ENCODE measurements at regions not wholly inside any gene's neighbourhood (a gene's known extent, or its start where the extent isn't known, plus 50 kb on each side); places are given as distances from the start of the nearest gene placed in this dataset.
"Not testable (repeated sequence)": the region's sequence is repeated elsewhere in the genome, so short reads cannot be mapped to it uniquely, and the experiment has no call there.

DNA sequence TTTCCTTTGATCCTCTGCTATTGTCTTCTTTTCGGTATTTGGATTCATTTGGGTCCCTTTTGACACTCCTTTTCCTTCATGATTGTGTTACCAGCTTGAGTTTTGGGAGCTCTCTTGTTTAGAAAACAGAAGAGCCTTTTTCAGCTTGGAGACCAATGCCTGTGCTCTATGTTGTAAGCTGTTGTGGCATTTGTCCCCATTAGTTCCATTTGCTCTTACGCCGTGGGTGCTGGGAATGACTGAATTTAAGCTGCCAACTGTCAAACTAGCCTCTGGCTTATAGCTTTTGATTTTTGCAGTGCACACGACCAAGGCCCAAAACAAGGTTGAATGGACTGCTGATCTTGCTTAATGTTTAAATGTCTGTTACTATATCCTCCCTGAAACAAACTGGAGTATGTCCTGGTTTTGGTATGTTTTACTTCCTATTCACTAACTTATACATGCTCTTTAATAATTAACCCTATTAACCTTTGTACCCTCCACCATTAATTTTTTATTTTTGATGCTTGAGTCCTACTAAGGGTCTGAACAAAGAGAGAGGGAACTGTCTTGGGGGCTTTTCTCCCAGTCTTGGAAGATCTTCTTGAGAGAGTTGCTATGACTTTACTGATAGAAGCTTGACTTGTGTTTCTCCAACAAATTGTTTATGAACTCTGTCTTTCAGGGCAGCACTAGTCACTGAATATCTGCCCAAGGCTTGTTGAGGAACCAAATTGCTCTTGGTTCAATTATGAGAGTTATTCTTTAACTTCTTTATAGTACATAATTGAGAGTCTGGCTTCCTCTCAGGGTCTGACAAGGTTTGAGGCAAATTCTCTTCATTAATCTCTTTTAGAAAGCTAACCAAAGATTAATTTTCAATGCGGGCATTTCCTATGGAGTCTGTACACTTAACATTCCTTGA, 100.3 kb upstream of the SIRPG start:
- DNase-seq (ENCODE audit: low read depth in 3 of 3, low spot score in 1 of 3) = no peak

DNA sequence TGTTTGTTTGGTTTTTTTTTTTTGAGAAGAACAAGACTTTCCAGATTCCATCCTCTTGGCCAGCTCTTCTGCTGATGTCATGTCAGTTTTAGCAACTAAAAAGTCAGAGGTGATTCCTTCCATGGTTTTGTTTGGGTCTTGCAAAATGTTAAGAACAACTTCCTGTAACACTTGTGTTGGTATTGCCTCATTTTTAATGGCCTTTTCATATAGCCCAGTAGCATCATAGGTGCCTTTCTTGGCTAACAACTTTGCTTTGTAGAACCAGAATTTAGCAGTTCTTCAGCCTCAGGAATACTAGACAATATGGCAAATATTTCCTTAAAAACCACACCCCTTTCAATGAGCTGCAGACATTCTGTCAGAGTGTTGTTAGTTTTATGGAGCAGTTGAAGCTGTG, 99.5 kb upstream of the SIRPG start:
- DNase-seq (ENCODE audit: low read depth in 3 of 3, low spot score in 1 of 3) = no peak

DNA sequence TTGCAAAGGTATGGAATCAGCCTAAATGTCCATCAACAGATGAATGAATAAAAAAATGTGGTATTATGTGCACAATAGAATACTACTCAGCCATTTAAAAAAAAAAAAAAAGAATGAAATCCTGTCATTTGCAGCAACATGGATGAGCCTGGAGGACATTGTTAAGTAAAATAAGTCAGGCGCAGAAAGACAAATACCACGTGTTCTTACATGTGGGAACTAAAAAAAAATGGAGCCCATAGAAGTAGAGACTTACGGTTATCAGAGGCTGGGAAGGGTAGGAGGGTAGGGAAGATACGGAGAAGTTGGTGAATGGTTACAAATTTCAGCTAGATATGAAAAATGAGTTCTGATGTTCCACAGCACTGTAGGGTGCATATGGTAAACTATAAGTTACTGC, 97.2 kb upstream of the SIRPG start:
- DNase-seq (ENCODE audit: low read depth in 3 of 3, low spot score in 1 of 3) = no peak

DNA sequence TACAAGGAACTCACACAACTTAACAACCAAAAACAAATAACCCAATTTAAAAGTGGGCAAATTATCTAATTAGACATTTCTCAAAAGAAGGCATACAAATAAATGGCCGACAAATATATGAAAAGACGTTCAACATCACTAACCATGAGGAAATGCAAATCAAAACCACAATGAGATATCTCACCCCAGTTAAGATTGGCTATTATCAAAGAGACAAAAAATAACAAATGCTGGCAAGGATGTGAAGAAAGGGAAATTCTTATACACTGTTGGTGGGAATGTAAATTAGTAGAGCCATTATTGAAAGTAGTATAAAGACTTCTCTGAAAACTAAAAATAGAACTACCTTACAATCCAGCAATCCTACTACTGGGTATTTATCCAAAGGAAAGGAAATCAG, 96.7 kb upstream of the SIRPG start:
- no peak for DNase-seq (ENCODE audit: low read depth in 3 of 3, low spot score in 1 of 3)

DNA sequence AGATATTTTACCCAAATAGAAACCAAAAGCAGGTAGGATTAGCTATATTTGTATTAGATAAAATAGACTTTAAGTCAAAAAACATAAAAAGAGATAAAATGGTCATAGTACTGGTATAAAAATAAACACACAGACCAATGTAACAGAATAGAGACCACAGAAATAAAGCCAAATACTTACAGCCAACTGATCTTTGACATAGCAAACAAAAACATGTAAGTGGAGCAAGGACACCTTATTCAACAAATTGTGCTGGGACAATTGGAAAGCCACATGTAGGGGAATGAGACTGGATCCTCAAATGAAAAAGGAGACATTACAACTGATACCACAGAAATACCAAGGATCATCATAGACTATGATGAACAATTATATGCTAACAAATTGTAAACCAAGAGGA, 94.5 kb upstream of the SIRPG start:
- DNase-seq (ENCODE audit: low read depth in 3 of 3, low spot score in 1 of 3) = no peak

DNA sequence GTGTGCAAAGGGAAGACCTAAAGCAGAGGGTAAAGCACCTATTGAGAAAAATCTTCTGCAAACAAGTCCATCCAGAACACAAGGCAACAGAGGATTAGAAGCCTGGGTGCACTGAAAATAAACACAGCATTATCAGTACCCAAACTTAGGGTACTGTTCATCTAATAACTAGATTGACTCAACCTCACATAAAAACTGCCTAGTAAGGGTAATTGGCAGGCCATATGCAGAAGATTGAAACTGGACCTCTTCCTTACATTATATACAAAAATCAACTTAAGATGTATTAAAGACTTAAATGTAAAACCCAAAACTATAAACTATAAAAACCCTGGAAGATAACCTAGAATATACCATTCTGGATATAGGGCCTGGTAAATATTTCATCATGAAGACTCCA, 91.2 kb upstream of the SIRPG start:
- DNase-seq (ENCODE audit: low read depth in 3 of 3, low spot score in 1 of 3) = no peak

DNA sequence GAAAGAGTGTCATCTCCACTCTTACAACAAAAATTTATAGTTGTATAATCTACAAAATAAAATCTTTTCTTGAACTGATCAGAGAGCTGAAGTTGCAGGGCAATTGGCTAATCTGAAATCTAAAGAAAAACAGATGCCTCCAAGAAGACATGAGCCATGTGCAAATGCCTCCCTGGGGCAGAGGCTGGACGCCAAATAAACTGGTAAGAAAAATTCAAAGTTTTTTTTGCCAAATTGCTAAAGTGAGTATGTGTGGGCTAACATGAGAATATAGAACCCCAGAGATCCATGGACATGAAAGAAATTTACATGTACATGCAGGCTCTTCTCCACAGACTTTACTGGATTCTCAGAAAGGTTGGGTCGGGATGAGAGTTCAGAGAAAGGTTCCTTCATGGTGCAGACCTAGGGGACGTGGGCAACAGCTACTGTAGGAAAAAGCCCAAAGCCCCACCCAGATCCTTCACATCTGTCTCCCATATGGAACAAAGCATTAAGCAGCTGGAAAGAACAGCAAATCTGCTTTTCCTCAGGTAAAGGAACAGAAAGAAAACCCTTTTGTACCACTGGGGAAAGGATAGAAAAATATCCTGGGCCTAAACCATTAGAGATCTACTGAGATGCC, 90.5 kb upstream of the SIRPG start:
- DNase-seq (ENCODE audit: low read depth in 3 of 3, low spot score in 1 of 3) = no peak

DNA sequence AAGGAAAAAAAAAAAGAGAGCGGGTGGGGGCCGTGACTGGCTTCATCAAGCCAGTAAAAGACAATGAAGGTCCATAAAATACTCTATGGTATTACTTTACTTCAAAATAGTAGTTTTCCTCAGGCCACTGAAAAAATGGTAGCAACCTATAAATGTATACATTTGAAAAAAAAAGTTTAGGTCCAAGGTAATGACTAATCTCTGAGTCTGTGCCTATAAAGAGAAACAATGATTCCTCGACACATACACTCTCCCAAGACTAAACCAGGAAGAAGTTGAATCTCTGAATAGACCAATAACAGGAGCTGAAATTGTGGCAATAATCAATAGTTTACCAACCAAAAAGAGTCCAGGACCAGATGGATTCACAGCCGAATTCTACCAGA, 84.5 kb upstream of the SIRPG start:
- not testable (repeated sequence) for DNase-seq (ENCODE audit: low read depth in 3 of 3, low spot score in 1 of 3)

DNA sequence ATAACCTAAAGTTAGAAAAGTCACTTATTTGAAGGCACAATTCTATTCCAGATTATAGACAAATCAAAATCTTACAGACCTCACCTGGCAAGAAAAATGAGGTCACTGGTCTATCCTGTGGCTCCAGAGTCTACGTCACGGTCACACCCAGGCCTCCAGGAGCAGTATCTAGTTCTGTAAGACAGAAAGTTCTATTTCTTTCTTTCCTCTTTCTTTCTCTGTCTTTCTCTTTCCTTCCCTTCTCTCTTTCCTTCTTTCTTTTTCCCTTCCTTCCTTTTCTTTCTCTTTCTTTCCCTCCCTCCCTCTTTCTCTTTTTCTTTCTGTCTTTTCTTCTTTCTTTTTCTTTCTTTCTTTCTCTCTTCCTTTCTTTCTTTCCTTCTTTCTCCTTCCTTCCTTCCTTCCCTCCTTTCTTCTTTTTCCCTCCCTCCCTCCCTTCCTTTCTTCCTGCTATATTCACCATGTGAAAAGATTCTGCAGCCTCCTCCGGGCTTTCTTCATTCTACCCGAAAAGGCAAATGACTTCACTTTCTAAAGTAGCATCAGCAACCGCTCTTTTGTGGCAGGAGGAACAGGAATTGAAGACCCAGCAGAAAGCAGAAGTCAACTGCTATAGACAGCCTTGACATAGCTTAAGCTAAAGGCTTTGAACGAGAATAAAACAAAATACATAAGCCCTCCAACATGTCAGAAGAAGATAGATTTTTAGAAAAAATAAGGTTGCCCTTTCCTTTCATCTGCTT, 83.9 kb upstream of the SIRPG start:
- DNase-seq (ENCODE audit: low read depth in 3 of 3, low spot score in 1 of 3) = no peak

DNA sequence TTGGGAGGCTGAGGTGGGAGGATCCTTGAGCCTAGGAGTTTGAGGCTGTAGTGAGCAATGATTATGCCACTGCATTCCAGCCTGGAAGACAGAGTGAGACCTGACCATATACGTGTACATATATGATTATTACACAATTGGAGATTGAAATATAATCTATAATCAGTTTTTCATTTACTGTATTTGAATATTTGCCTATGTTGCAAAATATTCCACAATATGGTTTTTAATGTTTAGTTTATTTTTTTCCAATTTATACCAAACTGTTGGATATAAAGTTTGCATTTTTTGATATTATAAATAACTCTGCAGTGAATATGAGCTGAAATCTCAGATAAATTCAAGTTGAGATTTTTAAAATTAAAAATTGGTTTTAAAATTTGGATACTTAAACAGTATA, 79.6 kb upstream of the SIRPG start:
- DNase-seq (ENCODE audit: low read depth in 3 of 3, low spot score in 1 of 3) = no peak

DNA sequence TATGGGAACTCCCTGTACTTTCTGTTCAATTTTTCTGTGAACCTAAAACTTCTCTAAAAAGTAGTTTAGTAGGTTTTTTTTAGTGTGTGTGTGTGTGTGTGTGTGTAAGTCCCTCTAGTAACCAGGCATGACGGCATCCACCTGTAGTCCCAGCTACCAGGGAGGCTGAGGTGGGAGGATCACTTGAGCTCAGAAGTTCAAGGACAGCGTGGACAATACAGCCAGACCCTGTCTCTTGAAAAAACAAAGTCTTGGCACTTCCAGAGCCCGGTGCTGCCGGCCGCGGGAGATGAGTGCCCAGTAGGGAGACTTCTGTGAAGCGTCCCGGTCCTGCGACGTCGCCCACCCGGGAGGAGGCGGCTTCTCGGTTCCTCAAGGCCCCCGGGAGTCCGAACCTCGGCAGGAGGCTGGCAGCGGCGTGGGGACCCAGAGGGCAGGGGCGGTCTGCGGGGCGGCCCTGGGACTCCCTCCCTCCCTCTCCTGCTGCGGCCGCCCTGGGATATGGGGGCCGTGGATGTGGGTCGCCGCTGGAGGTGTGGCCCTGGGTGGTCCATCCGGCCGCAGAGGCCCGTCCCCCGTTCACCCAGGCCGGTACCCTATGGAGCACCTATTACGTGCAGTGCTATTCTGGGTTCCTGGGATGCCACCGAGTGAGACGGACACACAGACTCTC, 78.0 kb upstream of the SIRPG start:
- no peak for DNase-seq (ENCODE audit: low read depth in 3 of 3, low spot score in 1 of 3)

DNA sequence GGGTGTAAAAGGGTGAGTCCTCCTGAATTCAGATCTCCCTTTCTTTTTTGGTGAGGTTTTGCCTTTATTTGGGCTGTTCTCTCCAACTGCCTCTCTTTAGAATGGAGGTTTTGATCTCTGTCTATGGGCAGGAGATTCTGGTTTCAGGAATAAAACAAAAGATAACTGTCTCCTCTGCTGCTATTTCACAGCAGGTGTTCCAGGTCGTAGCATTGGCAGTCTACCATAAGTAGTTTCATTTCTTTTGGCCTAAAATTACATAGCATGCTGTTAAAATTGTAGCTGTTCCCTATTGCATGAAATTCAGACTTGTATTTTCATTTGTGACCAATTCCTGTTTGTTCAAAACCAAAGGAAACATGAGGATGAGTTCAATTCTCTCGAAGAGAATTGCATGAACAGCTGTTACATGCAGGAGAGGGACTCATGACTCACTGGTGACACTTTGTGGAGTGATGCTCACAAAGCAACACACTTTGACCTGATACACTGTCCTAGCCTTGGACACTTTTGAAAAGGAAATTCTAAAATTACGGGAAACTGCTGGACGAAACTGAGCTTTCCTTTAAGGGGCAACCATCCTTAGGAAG, 76.8 kb upstream of the SIRPG start:
- no peak for DNase-seq (ENCODE audit: low read depth in 3 of 3, low spot score in 1 of 3)

DNA sequence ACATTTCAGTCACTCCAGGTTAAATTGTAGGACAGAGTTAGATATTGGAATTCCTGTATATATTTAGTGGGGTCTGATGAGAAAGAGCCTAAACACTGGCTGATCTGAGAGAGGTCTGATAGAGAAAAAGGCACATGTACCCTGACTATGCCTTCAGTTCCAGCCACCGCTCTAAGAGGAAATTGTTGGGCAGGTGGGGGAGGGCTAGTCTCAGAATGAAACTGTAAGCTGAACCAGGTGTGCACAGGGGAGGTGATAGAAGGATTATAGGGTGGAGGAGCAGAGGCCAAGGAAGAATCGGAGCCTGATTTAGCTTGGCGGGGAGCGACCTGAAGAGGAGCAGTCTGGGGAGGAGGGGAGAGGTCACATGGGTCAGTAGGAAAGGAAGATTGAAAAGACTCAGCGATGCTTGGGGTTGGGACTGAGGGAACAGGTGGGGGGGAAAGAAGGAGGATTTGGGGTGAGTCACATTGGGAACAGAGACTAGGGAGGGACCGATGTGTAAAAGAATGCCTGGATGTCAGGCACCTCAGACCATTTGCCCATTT, 74.3 kb upstream of the SIRPG start:
- DNase-seq (ENCODE audit: low read depth in 3 of 3, low spot score in 1 of 3) = not testable (repeated sequence)

DNA sequence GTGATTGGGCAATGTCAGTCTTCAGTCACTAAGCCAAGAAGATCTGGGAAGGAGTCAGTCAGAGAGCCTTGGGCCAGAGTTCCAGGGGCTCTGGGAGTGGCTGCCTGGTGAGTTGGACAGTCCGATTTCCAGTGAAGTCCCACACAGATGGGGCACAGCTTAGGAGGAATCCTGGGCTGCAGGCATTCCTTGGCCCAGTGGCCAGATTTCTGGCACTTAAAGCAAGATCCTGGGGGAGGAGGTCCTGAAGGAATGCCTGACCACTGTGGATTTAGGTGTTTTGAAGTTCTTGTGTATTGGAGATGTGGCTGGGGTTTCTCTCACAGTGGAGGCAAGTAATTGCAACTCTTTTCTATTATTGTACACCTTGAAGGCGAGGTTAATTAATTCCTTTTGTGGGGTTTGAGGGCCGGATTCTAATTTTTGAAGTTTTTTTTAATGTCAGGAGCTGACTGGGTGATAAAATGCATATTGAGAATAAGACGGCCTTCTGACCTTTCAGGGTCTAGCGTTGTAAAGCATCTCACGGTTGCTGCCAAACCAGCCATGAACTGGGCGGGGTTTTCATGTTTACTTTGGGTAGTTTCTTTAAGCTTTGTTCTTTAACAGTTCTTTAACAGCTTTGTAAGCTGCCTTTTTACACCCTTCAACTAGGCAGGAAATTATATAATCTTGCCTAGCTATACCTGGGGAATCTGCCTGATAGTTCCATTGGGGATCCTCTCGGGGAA, 73.6 kb upstream of the SIRPG start:
- not testable (repeated sequence) for DNase-seq (ENCODE audit: low read depth in 3 of 3, low spot score in 1 of 3)

DNA sequence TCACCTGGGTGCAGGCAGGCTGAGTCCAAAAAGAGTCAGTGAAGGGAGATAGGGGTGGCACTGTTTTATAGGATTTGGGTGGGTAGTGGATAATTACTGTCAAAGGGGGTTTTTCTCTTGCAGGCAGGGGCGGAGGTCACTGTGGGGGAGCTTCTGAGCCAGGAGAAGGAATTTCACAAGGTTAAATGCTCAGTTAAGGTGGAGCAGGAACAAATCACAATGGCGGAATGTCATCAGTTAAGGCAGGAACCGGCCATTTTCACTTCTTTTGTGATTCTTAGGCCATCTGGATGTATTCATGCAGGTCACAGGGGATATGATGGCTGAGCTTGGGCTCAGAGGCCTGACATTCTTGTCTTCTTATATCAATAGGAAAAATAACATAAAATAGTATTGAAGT, 69.7 kb upstream of the SIRPG start:
- DNase-seq (ENCODE audit: low read depth in 3 of 3, low spot score in 1 of 3) = not testable (repeated sequence)

DNA sequence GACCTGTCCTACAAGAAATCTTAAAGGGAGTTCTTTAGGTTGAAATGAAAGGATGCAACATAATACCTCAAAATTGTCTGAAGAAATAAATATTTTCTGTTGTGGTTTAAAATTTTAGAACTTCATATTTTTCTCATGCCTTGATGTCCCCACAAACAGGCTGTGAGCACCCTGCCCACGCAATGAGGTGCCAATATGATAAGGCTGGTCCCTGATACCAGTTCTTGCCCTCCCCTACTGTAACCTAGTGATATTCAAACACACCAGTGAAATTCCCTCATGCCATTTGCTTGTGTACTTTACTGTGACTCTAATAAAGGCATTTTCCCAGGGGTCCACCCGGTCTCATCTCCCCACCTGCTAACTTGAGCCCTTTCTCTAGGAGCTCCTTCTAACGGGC, 67.3 kb upstream of the SIRPG start:
- no peak for DNase-seq (ENCODE audit: low read depth in 3 of 3, low spot score in 1 of 3)

DNA sequence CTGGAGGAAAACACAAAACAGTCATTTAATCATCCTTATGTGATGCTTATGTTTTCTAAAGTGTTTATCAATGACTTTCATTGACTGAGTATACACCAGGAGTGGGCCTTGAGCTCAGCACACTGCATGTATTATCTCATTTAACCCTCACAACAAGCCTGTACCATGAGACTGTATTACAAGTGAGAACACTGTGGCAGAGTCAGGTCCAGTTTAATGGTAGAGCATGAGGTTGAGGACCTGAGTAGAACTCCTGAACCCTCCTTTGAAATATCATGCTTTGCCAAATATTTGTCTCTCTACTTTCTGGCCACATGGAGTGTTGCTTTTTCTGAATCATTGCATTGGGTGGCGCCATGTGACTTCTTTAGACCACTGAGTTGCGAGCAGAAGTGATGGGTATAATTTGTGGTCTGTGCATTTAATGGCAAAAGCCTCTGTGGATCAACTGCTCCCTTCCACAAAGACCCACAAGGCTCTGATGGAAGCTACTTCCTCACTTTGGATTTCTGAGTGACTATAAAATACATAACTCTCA, 65.0 kb upstream of the SIRPG start:
- DNase-seq (ENCODE audit: low read depth in 3 of 3, low spot score in 1 of 3) = no peak

DNA sequence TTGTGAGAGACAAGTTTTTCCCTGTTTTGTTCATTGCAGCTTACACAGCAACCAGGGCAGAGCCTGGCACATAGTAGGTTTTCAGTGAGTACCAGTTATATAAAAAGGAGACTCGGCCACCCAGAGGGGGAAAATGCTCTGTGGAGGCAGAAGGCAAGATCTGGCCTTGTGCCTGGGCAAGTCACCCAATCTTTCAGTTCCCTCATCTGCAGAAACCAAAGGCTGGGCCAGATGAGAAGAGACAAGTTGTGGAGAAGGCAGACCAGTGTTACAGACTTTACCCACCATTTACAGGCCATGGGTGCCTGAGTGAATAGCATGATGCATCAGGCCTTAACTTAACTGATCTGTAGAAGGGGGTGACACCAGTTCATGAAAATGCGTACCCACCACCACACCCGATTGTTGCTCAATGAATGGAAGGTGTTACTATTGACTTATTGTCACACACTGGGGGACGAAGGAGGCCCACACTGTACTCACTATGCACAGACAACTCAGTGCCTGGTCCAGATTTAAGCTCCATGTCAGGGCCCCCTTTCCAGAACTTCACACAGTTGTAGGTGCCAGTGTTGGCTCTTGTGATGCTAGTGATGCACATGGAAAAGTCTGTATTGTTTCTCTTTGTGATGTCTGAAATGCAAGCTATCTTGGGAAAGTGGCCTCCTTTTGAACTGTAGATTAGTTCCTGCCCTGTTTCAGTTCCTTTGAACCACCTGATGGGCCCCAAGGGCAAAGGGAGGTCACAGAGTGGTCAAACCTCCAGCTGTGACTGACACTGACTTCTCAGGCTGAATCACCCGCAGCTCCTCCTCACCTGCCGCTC, 64.3 kb upstream of the SIRPG start:
- no peak for DNase-seq (ENCODE audit: low read depth in 3 of 3, low spot score in 1 of 3)

DNA sequence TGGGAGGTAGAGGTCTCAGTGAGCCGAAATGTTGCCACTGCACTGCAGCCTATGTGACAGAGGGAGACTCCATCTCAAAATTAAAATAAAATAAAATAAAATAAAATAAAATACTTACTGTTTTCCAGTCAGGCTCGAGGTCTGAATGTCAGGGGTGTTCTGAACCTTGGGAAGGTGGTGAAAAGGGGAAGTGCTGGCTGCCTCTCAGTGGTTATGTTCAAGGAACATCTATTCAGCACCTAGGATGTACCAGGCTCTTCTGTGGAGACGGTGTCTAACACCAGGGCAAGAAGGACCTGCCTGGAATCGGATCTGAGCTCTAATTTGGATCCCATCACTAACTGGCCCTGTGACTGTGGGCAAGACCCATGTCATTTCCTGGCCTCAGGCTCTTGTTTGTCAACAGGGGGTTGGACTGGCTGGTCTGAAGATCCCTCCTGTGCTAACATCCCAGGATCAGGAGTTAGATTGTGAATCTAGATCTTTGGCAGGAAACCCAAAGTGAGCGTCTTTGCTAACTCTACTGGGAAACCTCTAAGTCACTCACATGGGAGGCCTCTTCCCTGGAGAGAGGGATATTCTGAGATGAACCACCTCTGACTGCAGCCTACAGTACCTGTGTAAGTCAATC, 63.4 kb upstream of the SIRPG start:
- no peak for DNase-seq (ENCODE audit: low read depth in 3 of 3, low spot score in 1 of 3)
